ENCODE measurements at regions not wholly inside any gene's neighbourhood (a gene's known extent, or its start where the extent isn't known, plus 50 kb on each side); places are given as distances from the start of the nearest gene placed in this dataset.

GRCh38 chr13:88103824-88104223, 432.7 kb downstream of the SLITRK5 start:
- DNase-seq: no peak

GRCh38 chr13:88104576-88104975, 433.4 kb downstream of the SLITRK5 start:
- DNase-seq: no peak

- no peak for DNase-seq
Measured at GRCh38 chr13:88107570-88107969, 436.4 kb downstream of the SLITRK5 start.

GRCh38 chr13:88112526-88112925, 441.4 kb downstream of the SLITRK5 start:
- DNase-seq: no peak

- no peak for DNase-seq
Measured at GRCh38 chr13:88115976-88116375, 444.8 kb downstream of the SLITRK5 start.

GRCh38 chr13:88118952-88119351, 447.8 kb downstream of the SLITRK5 start:
- DNase-seq: no peak

GRCh38 chr13:88124142-88124541, 453.0 kb downstream of the SLITRK5 start:
- no peak for DNase-seq

- no peak for DNase-seq
Measured at GRCh38 chr13:88125055-88125454, 453.9 kb downstream of the SLITRK5 start.

GRCh38 chr13:88136098-88136790, 465.1 kb downstream of the SLITRK5 start:
- no peak for DNase-seq

GRCh38 chr13:88142653-88143052, 471.5 kb downstream of the SLITRK5 start:
- no peak for DNase-seq

GRCh38 chr13:88144580-88144979, 473.4 kb downstream of the SLITRK5 start:
- no peak for DNase-seq

- DNase-seq: no peak
Measured at GRCh38 chr13:88153353-88153752, 482.2 kb downstream of the SLITRK5 start.

GRCh38 chr13:88154001-88154400, 482.8 kb downstream of the SLITRK5 start:
- no peak for DNase-seq

GRCh38 chr13:88162076-88162702, 491.0 kb downstream of the SLITRK5 start:
- no peak for DNase-seq

- no peak for DNase-seq
Measured at GRCh38 chr13:88176231-88176630, 505.1 kb downstream of the SLITRK5 start.

GRCh38 chr13:88183440-88183839, 512.3 kb downstream of the SLITRK5 start:
- DNase-seq: no peak

- DNase-seq: no peak
Measured at GRCh38 chr13:88188986-88189385, 517.8 kb downstream of the SLITRK5 start.

GRCh38 chr13:88189728-88190127, 518.6 kb downstream of the SLITRK5 start:
- DNase-seq: no peak

- DNase-seq: no peak
Measured at GRCh38 chr13:88196106-88196505, 524.9 kb downstream of the SLITRK5 start.

- no peak for DNase-seq
Measured at GRCh38 chr13:88217372-88217771, 546.2 kb downstream of the SLITRK5 start.

- no peak for DNase-seq
Measured at GRCh38 chr13:88217883-88218282, 546.7 kb downstream of the SLITRK5 start.

- DNase-seq: no peak
Measured at GRCh38 chr13:88223958-88224357, 552.8 kb downstream of the SLITRK5 start.

GRCh38 chr13:88235441-88235840, 564.3 kb downstream of the SLITRK5 start:
- no peak for DNase-seq

- DNase-seq: no peak
Measured at GRCh38 chr13:88246239-88246638, 575.1 kb downstream of the SLITRK5 start.

GRCh38 chr13:88248393-88248792, 577.2 kb downstream of the SLITRK5 start:
- DNase-seq: no peak
